ENCODE measurements at regions not wholly inside any gene's neighbourhood (a gene's known extent, or its start where the extent isn't known, plus 50 kb on each side); places are given as distances from the start of the nearest gene placed in this dataset.

- TF ChIP-seq CTCF (conservative IDR thresholded peaks at IDR 0.05; ENCODE audit: low read depth, low read length) (no peak), EZH2 (IDR thresholded peaks at IDR 0.05; ENCODE audit: low read length, unreplicated experiment) (no peak), EZH2phosphoT487 (IDR thresholded peaks at IDR 0.05; ENCODE audit: borderline replicate concordance, low read length) (no peak)
These were observed 162.6 kb downstream of the SOX11 start for GRCh38 chr2:5854797-5855196.
